Upper lobe of left lung (tissue), 4 donors: ENCODE measurements at regions not wholly inside any gene's neighbourhood (a gene's known extent, or its start where the extent isn't known, plus 50 kb on each side); places are given as distances from the start of the nearest gene placed in this dataset.

Experiments
- EP300 ChIP-seq, 4 donors: sonication (generic); formaldehyde crosslinking; IDR thresholded peaks; one replicate each; pipeline ENCODE4 v1.5.1; 2017; ENCODE audit warnings: antibody characterized with exemption in 4 of 4, control low read depth in 2 of 4
- POLR2A ChIP-seq, 4 donors: fragments of 450-650 bp; IDR thresholded peaks; one replicate each; pipeline ENCODE4 v1.5.1; 2016 to 2017; ENCODE audit warnings: antibody characterized with exemption in 4 of 4, mild to moderate bottlenecking in 2 of 4
- TF ChIP-seq, protein P1 (sequence below), 6 experiments: fragments of 450-650 bp in 4 of 6; fragments of 200-600 bp in 2 of 6; sonication (generic) in 2 of 6; IDR thresholded peaks; one replicate each; pipeline ENCODE4 v1.5.1; 2016 to 2019; ENCODE audit warnings: antibody characterized with exemption in 6 of 6

DNA sequence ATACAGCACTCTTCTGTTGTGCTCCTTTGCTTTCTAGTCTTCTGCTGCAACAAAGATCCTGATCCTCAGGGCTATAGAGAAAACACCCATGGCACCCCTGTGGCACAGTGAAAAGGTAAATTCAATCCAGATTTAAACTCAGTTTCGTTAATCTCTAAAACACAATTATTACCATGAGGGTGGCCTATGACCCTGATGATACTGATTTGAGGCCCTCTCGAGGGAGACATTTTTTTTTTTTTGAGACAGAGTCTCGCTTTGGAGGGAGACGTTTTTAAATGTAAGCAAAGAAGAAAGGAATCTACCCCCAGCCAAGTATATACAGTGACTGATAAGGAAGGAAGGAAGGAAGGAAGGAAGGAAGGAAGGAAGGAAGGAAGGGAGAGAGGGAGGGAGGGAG, 967.8 kb upstream of the DIAPH2 start:
- TF ChIP-seq EP300 (IDR thresholded peaks at IDR 0.05), result no peak
- TF ChIP-seq, protein P1, sequence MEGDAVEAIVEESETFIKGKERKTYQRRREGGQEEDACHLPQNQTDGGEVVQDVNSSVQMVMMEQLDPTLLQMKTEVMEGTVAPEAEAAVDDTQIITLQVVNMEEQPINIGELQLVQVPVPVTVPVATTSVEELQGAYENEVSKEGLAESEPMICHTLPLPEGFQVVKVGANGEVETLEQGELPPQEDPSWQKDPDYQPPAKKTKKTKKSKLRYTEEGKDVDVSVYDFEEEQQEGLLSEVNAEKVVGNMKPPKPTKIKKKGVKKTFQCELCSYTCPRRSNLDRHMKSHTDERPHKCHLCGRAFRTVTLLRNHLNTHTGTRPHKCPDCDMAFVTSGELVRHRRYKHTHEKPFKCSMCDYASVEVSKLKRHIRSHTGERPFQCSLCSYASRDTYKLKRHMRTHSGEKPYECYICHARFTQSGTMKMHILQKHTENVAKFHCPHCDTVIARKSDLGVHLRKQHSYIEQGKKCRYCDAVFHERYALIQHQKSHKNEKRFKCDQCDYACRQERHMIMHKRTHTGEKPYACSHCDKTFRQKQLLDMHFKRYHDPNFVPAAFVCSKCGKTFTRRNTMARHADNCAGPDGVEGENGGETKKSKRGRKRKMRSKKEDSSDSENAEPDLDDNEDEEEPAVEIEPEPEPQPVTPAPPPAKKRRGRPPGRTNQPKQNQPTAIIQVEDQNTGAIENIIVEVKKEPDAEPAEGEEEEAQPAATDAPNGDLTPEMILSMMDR (IDR thresholded peaks at IDR 0.05), result no peak
- no peak for TF ChIP-seq POLR2A (IDR thresholded peaks at IDR 0.05)
